GM21515 (cell line): ENCODE measurements at regions not wholly inside any gene's neighbourhood (a gene's known extent, or its start where the extent isn't known, plus 50 kb on each side); places are given as distances from the start of the nearest gene placed in this dataset.

Source experiments
- ATAC-seq: cut with Tn5 transposase; IDR thresholded peaks from one replicate; pipeline ENCODE4 v1.9.1; 2021; ENCODE audit not compliant: unreplicated experiment

GRCh38 chr4:80145739-80146138 lies 51.6 kb upstream of the PRDM8 start:
- no peak for ATAC-seq

- no peak for ATAC-seq
These were observed 52.4 kb upstream of the PRDM8 start for GRCh38 chr4:80144676-80145470.

GRCh38 chr4:80143307-80143679 lies 54.0 kb upstream of the PRDM8 start:
- ATAC-seq, result no peak

GRCh38 chr4:80142394-80143306 lies 54.7 kb upstream of the PRDM8 start:
- no peak for ATAC-seq

- no peak for ATAC-seq
These were observed 55.8 kb upstream of the PRDM8 start for GRCh38 chr4:80141543-80141942.

GRCh38 chr4:80140194-80140593 lies 57.1 kb upstream of the PRDM8 start:
- no peak for ATAC-seq

GRCh38 chr4:80139671-80140070 lies 57.6 kb upstream of the PRDM8 start:
- ATAC-seq, result no peak

GRCh38 chr4:80138551-80139538 lies 58.5 kb upstream of the PRDM8 start:
- peak; percentile 96 for ATAC-seq

- no peak for ATAC-seq
These were observed 59.7 kb upstream of the PRDM8 start for GRCh38 chr4:80137631-80138030.

- ATAC-seq, result no peak
These were observed 61.0 kb upstream of the PRDM8 start for GRCh38 chr4:80136270-80136669.

GRCh38 chr4:80135702-80136058 lies 61.6 kb upstream of the PRDM8 start:
- ATAC-seq, result no peak

GRCh38 chr4:80134936-80135701 lies 62.1 kb upstream of the ANTXR2 start:
- no peak for ATAC-seq

GRCh38 chr4:80133240-80133783 lies 60.3 kb upstream of the ANTXR2 start:
- no peak for ATAC-seq

- ATAC-seq, result no peak
These were observed 56.8 kb upstream of the ANTXR2 start for GRCh38 chr4:80129785-80130184.

- no peak for ATAC-seq
These were observed 55.9 kb upstream of the ANTXR2 start for GRCh38 chr4:80128941-80129340.

GRCh38 chr4:80127870-80128419 lies 54.9 kb upstream of the ANTXR2 start:
- no peak for ATAC-seq

- no peak for ATAC-seq
These were observed 53.4 kb upstream of the ANTXR2 start for GRCh38 chr4:80126435-80126834.

- peak; percentile 72 for ATAC-seq
These were observed 52.5 kb upstream of the ANTXR2 start for GRCh38 chr4:80125252-80126177.
